22Rv1 (cell line): ENCODE measurements at regions not wholly inside any gene's neighbourhood (a gene's known extent, or its start where the extent isn't known, plus 50 kb on each side); places are given as distances from the start of the nearest gene placed in this dataset.

Source experiments
- CTCF ChIP-seq: fragments of 450-650 bp; IDR thresholded peaks from 2 replicates; pipeline ENCODE4 v1.5.1; 2017; ENCODE audit warnings: mild to moderate bottlenecking
- ZFX ChIP-seq: fragments of 450-650 bp; IDR thresholded peaks from 2 replicates; pipeline ENCODE4 v1.6.1; 2017; ENCODE audit warnings: antibody characterized with exemption, borderline replicate concordance

DNA sequence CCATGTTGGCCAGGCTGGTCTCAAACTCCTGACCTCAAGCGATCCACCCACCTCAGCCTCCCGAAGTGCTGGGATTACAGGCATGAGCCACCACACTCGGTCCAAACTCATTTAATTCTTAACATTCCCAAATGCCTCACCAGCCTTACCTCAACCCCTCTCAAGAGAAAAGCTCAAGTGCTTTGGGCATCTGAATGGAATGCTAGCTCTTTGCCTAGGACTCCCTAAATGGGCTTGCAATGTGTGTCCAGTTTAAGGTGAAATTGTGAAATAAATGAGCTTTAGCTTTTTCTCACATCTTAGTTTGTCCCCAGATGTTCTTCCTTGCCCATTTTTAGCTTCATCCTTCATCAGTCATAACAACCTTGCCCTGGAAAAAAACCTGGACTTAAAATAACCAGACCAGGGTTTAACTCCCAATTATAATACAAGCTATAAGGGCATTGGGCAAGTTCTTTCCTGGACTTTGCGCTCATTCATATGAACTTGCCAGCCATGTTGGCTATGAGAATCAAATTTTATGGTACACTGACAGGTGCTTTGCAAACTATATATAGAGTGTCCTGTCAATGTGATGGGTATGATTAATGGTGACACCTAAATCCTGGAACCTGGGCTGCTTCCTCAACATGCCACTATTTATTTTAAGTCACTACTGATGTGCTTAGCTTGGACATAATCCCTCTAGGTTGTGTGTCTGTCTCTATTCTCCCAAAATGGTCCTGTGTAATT is 95.1 kb upstream of the SERPINE2 start:
- TF ChIP-seq CTCF (no peak), ZFX (no peak)
